ENCODE measurements at regions not wholly inside any gene's neighbourhood (a gene's known extent, or its start where the extent isn't known, plus 50 kb on each side); places are given as distances from the start of the nearest gene placed in this dataset.

GRCh38 chr1:61004262-61005003, 77.9 kb upstream of the NFIA start:
- Histone ChIP-seq H3K36me3 (no peaks in the 10 kb centered on the region), H3K27ac (no peak overlapping the region), H3K4me3 (no peak overlapping the region), H3K9me3 (no peaks in the 10 kb centered on the region), H3K27me3 (no peaks in the 10 kb centered on the region), H3K4me1 (no peaks in the 10 kb centered on the region)
- DNase-seq (peak in 1 of 4 donors; percentile 60), ATAC-seq (peak; percentile 82)
- intact Hi-C loops (cut with DNase I) = no loop called here
- no peak for TF ChIP-seq CTCF (IDR thresholded peaks at IDR 0.05)

GRCh38 chr1:61000327-61000726, 82.0 kb upstream of the NFIA start:
- Histone ChIP-seq H3K4me1 (no peaks in the 10 kb centered on the region), H3K36me3 (no peaks in the 10 kb centered on the region), H3K27ac (no peak overlapping the region), H3K9me3 (no peaks in the 10 kb centered on the region), H3K27me3 (no peaks in the 10 kb centered on the region), H3K4me3 (no peak overlapping the region)
- no peak for DNase-seq
- ATAC-seq = no peak
- intact Hi-C loops (cut with DNase I) = no loop called here
- no peak for TF ChIP-seq CTCF (IDR thresholded peaks at IDR 0.05)

- TF ChIP-seq CTCF (IDR thresholded peaks at IDR 0.05) = no peak
- H3K36me3 ChIP-seq = no peaks in the 10 kb centered on the region
- intact Hi-C loops (cut with DNase I) = no loop called here
- ATAC-seq (no peak), DNase-seq (no peak)
- H3K27me3 ChIP-seq = no peaks in the 10 kb centered on the region
- H3K27ac ChIP-seq = no peak overlapping the region
- H3K4me1 ChIP-seq = no peaks in the 10 kb centered on the region
- no peak overlapping the region for H3K4me3 ChIP-seq
- H3K9me3 ChIP-seq = no peaks in the 10 kb centered on the region
Measured at GRCh38 chr1:60998786-60999185, 83.6 kb upstream of the NFIA start.

- no peaks in the 10 kb centered on the region for H3K27me3 ChIP-seq
- no peak overlapping the region for H3K4me3 ChIP-seq
- DNase-seq = no peak
- ATAC-seq = no peak
- no peak for TF ChIP-seq CTCF (IDR thresholded peaks at IDR 0.05)
- H3K27ac ChIP-seq = no peak overlapping the region
- intact Hi-C loops (cut with DNase I) = no loop called here
- no peaks in the 10 kb centered on the region for H3K9me3 ChIP-seq
- H3K4me1 ChIP-seq = no peaks in the 10 kb centered on the region
- H3K36me3 ChIP-seq = no peaks in the 10 kb centered on the region
Measured at GRCh38 chr1:60994828-60995492, 87.4 kb upstream of the NFIA start.

- no peaks in the 10 kb centered on the region for H3K27me3 ChIP-seq
- H3K9me3 ChIP-seq = no peaks in the 10 kb centered on the region
- no peak for ATAC-seq
- no peak overlapping the region for H3K4me3 ChIP-seq
- no peak overlapping the region for H3K27ac ChIP-seq
- no peak for DNase-seq
- TF ChIP-seq CTCF (IDR thresholded peaks at IDR 0.05) = no peak
- H3K4me1 ChIP-seq = peaks cover 0 to 5% of the 10 kb centered on the region in 2 donors
- intact Hi-C loops (cut with DNase I) = no loop called here
- no peaks in the 10 kb centered on the region for H3K36me3 ChIP-seq
Measured at GRCh38 chr1:60994369-60994768, 88.0 kb upstream of the NFIA start.

Measured in left lung (tissue), 4 donors.